HG03520 (cell line): ENCODE measurements at regions not wholly inside any gene's neighbourhood (a gene's known extent, or its start where the extent isn't known, plus 50 kb on each side); places are given as distances from the start of the nearest gene placed in this dataset.
"Not testable (repeated sequence)": the region's sequence is repeated elsewhere in the genome, so short reads cannot be mapped to it uniquely, and the experiment has no call there.

ENCODE experiments used
- ATAC-seq: cut with Tn5 transposase; IDR thresholded peaks from one replicate; pipeline ENCODE4 v1.9.1; 2021; ENCODE audit warnings: mild to moderate bottlenecking, moderate library complexity; ENCODE audit not compliant: unreplicated experiment

DNA sequence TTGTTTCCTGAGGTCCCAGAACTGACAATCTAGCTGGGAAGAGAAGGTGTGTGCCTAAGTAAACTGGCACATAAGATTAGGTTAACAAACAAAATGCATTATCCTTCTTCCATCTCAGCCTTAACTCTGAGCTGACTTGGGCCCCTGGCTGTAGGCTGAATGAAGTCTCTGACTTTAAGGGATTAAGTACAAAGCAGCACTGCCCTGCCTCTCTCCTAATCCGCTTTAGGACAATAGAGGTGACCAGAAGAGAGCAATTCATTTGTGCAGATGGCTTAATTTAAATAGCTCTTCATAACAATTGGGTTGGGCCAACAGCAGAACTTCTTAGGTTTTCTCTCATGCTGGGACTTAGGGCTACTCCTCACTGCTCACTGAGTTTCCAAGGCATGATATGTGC, 181.6 kb upstream of the SOX14 start:
- no peak for ATAC-seq

DNA sequence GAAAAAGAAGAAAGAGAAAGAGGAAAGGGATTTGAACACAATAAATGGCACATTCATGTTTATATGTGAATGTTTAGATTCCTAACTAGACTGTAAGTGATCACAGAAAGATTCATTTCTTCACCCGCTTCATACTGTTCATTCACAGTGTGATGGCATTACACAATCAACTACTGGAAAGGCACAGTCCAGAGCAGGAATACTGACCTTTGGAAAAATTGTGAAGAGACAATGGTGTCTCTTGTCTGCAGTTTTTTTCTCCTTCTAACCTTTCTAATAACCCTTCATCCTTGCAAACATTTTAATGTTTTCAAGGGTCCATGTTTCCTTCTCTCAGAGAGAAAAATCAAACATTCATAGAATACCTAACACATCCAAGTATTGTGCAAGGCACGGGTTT, 180.9 kb upstream of the SOX14 start:
- no peak for ATAC-seq

DNA sequence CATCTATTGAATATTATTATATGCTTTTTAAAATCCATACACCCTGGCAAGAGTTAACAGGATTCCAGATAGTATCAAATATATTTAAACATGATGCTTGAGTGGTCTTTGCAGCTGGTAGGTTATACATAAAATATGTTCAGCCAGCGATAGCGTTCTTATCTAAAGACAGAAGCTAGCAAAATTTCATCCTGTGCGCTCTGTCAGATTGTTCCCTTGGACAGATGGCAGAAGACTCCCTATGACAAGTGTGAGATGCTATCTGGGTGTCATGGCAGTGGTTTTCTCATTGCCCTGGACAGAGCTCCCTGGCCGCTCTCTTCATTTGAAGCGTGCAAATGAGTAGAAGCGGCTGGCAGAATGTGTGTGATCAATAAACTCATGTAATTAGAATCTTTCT, 175.2 kb upstream of the SOX14 start:
- no peak for ATAC-seq

DNA sequence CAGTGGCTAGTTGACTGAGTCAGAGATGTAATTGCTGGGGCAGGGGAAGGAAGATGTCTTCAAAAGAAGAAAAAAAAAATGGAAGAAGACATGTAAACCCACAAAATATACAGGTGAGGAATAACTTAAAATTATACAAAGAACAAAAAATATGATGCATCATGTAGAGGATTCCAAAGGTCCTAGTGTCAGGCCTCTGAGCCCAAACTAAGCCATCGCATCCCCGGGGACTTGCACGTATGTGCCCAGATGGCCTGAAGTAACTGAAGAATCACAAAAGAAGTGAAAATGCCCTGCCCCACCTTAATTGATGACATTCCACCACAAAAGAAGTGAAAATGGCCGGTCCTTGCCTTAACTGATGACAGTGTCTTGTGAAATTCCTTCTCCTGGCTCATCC, 168.7 kb upstream of the SOX14 start:
- not testable (repeated sequence) for ATAC-seq

DNA sequence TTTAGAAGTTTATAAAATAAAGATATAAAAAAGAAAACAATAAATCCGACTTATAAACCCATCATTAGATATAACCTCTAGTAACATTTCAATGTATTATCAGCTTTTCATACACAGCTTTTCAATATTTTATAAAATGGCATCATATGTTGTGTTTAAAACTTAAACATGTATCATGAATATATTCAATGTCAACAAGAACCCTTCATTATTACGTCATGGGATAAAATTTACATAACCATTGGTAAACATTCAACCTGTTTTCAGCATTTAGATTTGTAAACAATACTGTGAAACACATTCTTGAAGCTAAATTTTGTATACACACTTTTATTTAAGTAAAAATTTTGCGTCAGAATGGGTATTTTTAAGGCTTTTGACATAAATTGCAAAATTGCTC, 153.4 kb upstream of the SOX14 start:
- ATAC-seq: no peak

DNA sequence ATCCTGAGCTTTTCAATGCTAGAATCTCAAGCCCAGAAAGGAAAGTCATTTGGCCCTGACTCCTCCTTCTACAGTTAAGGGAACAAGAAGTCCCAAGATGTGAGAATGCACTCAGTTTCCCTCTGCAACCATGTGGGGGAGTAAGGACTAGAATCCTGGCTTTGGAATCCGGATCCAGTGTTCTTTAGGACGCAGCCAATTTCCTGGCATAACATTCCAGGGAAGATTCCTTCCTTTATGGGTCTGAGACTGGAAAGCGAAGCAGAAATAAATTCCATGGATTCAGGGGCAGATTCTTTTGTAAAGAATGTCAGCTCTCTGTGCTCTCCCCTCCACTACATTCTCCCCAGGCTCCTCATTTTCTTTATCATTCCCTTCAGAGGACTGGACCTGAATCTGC, 151.8 kb upstream of the SOX14 start:
- no peak for ATAC-seq

DNA sequence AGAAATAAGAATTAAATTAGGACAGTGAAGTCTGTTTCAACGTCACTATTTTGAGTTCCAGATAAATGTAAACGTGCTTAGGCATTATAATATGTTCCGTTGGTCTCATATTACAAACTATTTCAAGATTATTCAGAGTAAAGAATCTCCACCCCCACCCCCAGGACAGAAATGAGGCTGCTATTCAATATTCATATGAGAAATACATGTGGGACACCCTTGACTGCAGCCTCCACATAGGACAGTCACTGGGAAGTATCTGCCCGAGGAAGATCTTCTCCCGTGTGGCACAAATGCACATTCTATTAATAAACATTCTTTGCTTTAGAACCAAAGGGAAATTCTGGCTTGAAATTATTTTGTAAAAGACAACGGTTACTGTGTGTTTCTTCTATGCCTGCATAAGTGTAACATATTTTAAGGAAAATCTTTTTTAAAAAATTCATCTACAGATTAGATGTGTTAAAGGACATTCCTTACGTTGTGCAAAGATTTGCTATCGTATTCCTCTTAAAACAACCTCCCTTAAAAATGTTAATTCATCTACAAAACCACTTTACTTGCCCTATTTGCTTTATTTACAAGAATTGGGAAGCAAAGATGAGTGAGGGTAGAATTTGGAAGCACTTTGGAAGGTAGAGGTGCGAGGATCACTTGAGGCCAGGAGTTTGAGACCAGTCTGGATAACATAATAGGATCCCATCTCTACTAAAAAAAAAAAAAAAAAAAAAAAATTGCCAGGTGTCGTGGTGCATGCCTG, 148.3 kb upstream of the SOX14 start:
- no peak for ATAC-seq

DNA sequence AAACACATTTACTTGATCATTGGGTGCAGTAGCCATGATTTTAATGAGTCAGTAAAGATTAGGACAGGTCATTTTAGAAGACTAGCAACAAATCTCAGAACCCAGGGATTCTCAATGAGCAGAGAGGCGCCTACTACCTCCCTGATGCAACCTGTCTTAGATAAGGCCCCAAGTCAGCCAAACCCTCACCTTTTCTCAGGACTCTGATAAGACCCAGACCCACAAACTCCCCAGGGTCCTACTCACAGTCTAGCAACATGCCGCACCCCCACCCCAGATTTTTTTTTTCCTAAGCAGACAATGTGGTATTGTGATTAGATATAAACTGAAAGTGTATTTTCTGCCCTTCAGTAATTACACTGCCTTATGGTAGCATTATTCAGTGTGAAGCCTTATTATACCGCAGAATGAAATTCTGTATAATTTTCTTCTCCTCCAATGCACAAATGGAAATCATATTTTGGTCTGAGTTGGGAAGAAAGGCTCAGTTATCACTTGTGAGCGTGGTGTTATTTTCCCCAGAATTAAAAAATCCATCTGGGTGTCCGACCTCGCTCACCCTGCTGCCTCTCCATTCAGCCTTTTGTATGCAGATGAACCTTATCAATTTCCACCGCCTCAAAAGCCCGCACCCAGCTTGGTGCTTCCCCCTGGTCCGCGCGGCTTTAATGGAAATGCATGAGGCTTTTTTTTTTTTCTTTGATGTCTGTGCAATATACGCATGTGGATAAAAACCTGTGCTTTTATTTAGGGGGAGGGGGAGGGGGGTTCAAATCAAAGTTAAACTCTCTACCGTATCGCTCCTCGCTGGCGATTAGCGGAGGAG, 122.0 kb upstream of the SOX14 start:
- ATAC-seq: no peak

DNA sequence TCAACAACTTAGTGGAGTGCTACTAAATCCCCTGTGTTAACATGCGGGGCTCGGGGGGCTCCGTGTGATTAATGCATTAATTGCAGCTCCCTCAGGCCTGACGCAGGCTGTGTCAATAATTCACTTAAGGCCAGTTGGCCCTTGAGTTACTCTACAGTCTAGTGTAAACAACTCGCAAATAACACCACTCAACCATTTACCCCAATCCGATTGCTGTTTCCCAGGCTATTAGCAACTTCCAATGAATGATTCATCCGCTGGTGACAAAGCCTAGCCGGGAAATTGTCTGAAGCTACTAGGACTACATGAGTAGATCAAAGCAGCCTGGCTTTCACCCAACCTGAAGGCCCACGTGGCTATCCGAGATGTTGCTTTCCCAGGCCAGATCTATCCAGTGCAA, 121.3 kb upstream of the SOX14 start:
- no peak for ATAC-seq

DNA sequence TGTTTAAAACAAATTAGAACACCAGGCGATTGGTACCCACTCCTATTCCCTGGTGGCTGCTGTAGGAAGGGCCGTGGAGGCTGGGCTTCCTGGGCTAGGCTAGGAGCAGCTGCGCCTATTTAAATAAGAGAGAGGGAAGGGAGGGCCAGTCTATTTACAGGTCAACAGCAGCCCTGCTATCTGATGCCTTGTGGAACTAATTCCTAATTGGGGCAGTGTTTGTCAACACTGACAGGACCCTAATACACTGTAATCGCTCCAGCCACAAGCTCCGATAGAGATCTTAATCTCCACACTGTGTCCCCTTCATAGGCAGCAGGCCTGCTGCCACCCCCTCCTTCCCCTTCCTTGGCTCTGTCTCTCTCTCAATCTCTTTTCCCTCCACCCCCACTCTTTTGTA, 116.9 kb upstream of the SOX14 start:
- ATAC-seq: no peak

DNA sequence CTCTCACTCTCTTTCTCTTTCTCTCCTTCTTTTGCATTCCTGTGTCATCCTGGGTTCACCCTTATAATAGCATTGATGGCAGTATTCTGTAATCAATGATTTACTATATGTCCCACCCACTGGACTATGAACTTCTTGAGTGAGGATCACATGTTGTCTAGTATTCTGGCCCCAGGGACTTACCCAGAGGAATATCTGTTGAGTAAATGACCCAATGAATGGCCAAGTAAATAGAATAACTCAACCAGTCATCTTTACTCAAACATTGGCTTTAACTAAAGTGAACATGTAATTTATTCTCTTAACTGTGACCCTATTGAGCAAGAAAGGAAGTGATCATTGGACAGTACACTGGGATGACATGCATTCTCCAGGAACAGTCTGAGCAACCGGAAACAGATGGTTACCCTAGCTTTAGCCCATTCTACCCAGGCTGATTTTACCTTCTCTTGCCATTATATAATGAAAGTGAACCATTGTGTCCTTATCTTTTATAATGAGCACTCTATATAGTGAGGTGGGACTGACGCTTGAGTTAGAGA, 94.5 kb upstream of the SOX14 start:
- no peak for ATAC-seq

DNA sequence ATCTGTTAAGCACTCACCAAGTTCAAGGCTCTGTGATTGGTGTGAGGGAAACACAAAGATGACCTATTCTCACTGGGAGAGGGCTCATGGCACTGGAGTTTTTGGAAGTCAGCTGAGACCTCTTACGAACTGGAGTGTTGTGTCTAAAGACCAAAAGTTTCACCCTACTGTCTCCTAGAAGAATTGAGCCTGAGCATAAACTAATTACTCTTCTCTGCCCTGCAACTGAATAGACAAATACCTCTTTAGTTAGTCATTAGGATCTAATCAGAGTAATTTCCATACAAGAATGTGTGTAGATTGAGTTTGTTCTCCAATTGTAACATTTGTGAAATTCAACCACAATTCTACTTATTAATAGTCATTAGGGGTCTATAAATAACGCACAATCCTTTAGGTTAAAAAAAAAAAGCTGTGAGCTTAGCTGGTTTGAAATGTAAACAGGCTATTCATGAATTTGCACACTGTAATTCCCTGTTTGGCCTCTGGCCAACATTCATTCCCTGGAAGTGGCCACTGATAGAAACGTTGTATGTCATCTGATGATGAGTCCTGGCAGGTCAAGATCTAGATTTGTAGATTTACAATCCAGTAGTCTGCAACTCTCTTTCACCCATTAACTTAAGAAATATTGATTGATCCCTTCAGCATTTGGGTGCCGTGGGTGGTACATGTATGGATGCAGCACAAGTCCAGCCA, 76.8 kb upstream of the SOX14 start:
- no peak for ATAC-seq

DNA sequence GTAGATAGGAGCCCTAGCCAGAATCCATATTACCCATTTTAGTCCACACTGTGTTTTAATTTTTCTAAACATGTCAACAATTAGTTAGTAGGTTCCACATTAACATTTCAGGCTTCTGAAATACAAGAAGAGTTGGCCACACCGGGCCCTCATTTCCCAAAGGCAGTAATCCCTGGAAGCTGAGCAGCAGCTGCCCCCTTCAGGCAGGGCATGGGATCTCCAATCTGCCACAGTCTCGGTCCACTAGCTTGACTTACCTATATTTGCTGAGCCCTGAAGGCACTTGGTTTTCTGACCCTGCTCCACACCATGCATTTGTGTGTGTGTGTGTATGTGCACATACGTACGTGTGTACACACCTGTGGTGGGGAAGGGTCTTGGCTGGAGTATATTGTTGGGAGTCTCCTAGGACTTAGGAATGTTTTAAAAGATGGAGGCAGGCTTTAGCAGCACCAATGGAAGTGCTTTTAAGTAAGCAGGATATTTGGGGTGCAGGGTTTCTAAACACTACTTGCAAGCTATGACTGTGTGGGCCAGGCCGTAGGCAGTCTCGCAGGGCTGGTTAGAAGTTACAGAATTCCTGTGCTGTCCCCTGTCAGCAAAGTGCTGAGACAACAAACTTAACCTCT, 71.2 kb upstream of the SOX14 start:
- no peak for ATAC-seq

DNA sequence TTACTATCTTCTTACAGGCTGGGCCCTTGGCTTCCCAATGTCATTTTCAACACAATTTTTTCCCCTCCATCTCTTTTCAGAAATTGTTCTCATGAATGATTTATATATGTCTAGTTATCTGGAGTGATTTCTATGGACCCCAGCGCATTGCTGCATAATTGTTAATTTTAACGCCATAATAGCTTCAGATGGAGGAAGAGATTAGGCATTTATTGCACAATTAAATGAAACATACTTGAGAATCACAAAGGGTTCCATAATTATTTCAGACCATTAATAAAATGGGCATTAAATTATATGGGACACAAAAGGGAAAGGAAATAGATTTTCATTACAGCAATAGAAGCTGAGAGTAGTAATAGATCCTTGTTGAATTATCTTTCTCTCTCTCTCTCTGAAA, 70.3 kb upstream of the SOX14 start:
- no peak for ATAC-seq

DNA sequence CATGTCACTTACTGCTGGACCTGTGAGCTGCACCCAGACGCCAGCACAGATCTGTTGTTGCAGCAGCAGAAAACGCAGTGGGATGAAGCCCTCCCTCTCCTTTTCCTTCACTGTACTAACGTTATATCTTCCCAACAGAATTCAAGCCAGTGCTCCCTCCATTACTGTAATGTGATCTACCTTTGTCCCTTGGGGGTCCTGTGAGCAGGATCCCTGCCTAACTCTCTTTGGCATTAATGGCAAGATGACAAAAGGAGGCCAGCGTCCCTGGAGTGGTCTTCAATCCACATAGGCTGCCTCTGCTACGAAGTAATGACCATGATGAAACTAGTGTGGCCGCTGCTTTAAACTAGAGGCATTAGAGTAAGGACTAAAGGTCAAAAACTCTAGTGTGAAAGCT, 69.3 kb upstream of the SOX14 start:
- ATAC-seq: no peak

DNA sequence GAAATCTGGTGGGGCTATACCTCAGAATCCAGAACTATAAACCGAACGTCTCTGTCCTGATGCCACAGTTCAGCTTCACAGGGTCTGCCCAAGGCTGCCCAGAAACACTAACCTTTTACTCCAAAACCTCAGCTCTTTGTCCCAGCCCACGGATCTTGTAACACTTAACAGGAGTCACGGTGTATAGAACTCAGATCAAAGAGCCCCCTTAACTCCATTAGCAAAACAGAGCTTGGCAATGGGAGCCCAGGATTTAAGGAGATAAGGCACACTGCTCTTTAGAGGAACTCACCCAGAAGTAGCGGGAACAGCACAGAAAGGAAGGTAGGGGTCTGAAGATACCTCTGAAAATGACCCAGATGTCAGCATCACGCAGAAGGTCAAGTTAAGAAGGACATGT, 68.8 kb upstream of the SOX14 start:
- no peak for ATAC-seq

DNA sequence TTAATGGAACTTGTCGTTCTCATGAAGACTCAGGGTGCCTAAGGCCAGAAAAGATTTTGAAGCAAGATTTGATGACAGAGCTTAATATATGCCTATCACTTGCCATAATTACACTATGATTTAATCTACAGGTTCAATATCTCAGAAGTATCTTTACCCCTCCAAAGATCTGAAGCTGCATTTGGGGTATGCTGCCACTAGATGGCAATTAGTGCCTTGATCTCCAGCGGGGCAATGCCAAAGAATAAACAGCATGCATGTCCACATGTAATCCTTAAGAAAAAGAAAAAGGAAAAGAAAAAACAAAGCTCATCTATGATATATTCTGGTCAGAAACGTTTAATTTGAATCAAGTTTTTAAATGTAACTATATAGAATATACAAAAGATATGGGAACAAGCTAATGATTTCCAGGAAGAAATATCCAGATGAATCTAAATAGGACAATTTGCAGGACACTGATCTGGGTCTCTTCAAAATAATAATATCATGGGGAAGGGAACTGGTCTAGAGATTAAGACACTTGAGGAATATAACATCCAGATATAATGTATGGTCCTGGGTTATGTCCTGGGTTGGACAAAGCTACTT, 55.0 kb upstream of the SOX14 start:
- no peak for ATAC-seq

DNA sequence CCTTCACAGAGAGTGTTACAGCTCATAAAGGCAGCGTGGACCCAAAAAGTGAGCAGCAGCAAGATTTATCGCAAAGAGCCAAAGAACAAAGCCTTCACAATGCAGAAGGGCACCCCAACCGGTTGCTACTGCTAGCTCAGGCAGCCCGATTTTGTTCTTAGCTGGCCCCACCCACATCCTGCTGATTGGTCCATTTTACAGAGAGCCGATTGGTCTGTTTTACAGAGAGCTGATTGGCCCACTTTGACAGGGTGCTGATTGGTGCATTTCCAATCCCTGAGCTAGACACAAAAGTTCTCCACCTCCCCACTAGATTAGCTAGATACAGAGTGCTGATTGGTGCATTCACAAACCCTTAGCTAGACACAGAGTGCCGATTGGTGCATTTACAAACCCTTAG, 50.1 kb upstream of the SOX14 start:
- not testable (repeated sequence) for ATAC-seq
